BLaER1 treated with 17β-estradiol and CSF1 and Interleukin-3, amounts not matched to agents 10 nM and 100 nM (cell line): ENCODE measurements at regions not wholly inside any gene's neighbourhood (a gene's known extent, or its start where the extent isn't known, plus 50 kb on each side); places are given as distances from the start of the nearest gene placed in this dataset.

Experiments
- H3K27ac ChIP-seq, 11 experiments: shearing (Covaris generic); formaldehyde crosslinking; 2 replicates each; pipeline ENCODE4 v1.8.1; 2022
- H3K27me3 ChIP-seq, 11 experiments: shearing (Covaris generic); formaldehyde crosslinking; 2 replicates each; pipeline ENCODE4 v1.8.1; 2022
- H3K36me3 ChIP-seq, 11 experiments: shearing (Covaris generic); formaldehyde crosslinking; 2 replicates each; pipeline ENCODE4 v1.8.1; 2022
- H3K4me1 ChIP-seq, 10 experiments: shearing (Covaris generic); formaldehyde crosslinking; 2 replicates each; pipeline ENCODE4 v1.8.1; 2022
- H3K4me2 ChIP-seq, 11 experiments: shearing (Covaris generic); formaldehyde crosslinking; 2 replicates each; pipeline ENCODE4 v1.8.1; 2022
- H3K4me3 ChIP-seq, 10 experiments: shearing (Covaris generic); formaldehyde crosslinking; 2 replicates each; pipeline ENCODE4 v1.8.1; 2022
- H3K9ac ChIP-seq, 11 experiments: shearing (Covaris generic); formaldehyde crosslinking; 2 replicates each; pipeline ENCODE4 v1.8.1; 2022
- H3K9me3 ChIP-seq, 11 experiments: shearing (Covaris generic); formaldehyde crosslinking; replicated peaks in 1 of 11; 2 replicates each; pipeline ENCODE4 v1.8.1; 2022
- H4K20me1 ChIP-seq, 11 experiments: shearing (Covaris generic); formaldehyde crosslinking; 2 replicates each; pipeline ENCODE4 v1.8.1; 2022
- Cebpa-rat ChIP-seq, 11 experiments: shearing (Covaris generic); IDR thresholded peaks; 2 replicates each; pipeline ENCODE4 v1.8.1; 2022

GRCh38 chr9:87290241-87291052, 207.2 kb upstream of the DAPK1 start:
- peaks cover 0 to 11% (median 4%) of the 10 kb centered on the region in 11 experiments; a peak in 7 of 22 replicates for H3K9me3 ChIP-seq
- H3K4me1 ChIP-seq = no peaks in the 10 kb centered on the region
- TF ChIP-seq Cebpa-rat (IDR thresholded peaks at IDR 0.05) = no peak
- no peaks in the 10 kb centered on the region for H3K36me3 ChIP-seq
- H3K27ac ChIP-seq = no peak overlapping the region
- peaks cover 0 to 23% (median 0%) of the 10 kb centered on the region in 11 experiments; a peak in 6 of 22 replicates for H3K27me3 ChIP-seq
- H3K9ac ChIP-seq = no peak overlapping the region
- H3K4me3 ChIP-seq = no peak overlapping the region
- H3K4me2 ChIP-seq = no peak overlapping the region
- no peaks in the 10 kb centered on the region for H4K20me1 ChIP-seq

- H3K9ac ChIP-seq = no peak overlapping the region
- no peak for TF ChIP-seq Cebpa-rat (IDR thresholded peaks at IDR 0.05)
- no peak overlapping the region for H3K4me3 ChIP-seq
- H3K27ac ChIP-seq = no peak overlapping the region
- H3K27me3 ChIP-seq = peaks cover 0 to 7% (median 0%) of the 10 kb centered on the region in 11 experiments; a peak in 1 of 22 replicates
- H3K4me1 ChIP-seq = no peaks in the 10 kb centered on the region
- no peaks in the 10 kb centered on the region for H4K20me1 ChIP-seq
- H3K36me3 ChIP-seq = no peaks in the 10 kb centered on the region
- no peak overlapping the region for H3K4me2 ChIP-seq
- H3K9me3 ChIP-seq = peaks cover 0 to 11% (median 4%) of the 10 kb centered on the region in 11 experiments; a peak in 7 of 22 replicates
Measured at GRCh38 chr9:87292449-87293191, 205.0 kb upstream of the DAPK1 start.

GRCh38 chr9:87294126-87294525, 203.5 kb upstream of the DAPK1 start:
- H3K4me1 ChIP-seq = no peaks in the 10 kb centered on the region
- no peak overlapping the region for H3K4me2 ChIP-seq
- no peaks in the 10 kb centered on the region for H3K36me3 ChIP-seq
- H3K9ac ChIP-seq = no peak overlapping the region
- H3K27me3 ChIP-seq = 0 out of 22 replicates have a peak, but pooled peaks cover 0 to 5% (median 0%) of the 10 kb centered on the region in 11 experiments
- no peak overlapping the region for H3K27ac ChIP-seq
- H3K9me3 ChIP-seq = peaks cover 0 to 11% (median 4%) of the 10 kb centered on the region in 11 experiments; a peak in 7 of 22 replicates
- H3K4me3 ChIP-seq = no peak overlapping the region
- H4K20me1 ChIP-seq = no peaks in the 10 kb centered on the region
- no peak for TF ChIP-seq Cebpa-rat (IDR thresholded peaks at IDR 0.05)

- H3K4me2 ChIP-seq = no peak overlapping the region
Measured at GRCh38 chr9:87300915-87301314, 196.8 kb upstream of the DAPK1 start.

GRCh38 chr9:87301371-87301770, 196.3 kb upstream of the DAPK1 start:
- Histone ChIP-seq H3K9me3 (no peaks in the 10 kb centered on the region), H3K4me3 (no peak overlapping the region), H3K36me3 (no peaks in the 10 kb centered on the region), H3K27me3 (no peaks in the 10 kb centered on the region), H3K9ac (no peak overlapping the region), H3K4me2 (no peak overlapping the region), H3K27ac (no peak overlapping the region), H3K4me1 (no peaks in the 10 kb centered on the region), H4K20me1 (no peaks in the 10 kb centered on the region)
- TF ChIP-seq Cebpa-rat (IDR thresholded peaks at IDR 0.05) = no peak

More at GRCh38 chr9:87300915-87301314, 196.8 kb upstream of the DAPK1 start:
- H3K4me3 ChIP-seq = no peak overlapping the region
- no peaks in the 10 kb centered on the region for H3K9me3 ChIP-seq
- no peaks in the 10 kb centered on the region for H4K20me1 ChIP-seq
- no peaks in the 10 kb centered on the region for H3K4me1 ChIP-seq
- no peak for TF ChIP-seq Cebpa-rat (IDR thresholded peaks at IDR 0.05)
- H3K36me3 ChIP-seq = no peaks in the 10 kb centered on the region
- no peak overlapping the region for H3K27ac ChIP-seq
- no peaks in the 10 kb centered on the region for H3K27me3 ChIP-seq
- H3K9ac ChIP-seq = no peak overlapping the region

GRCh38 chr9:87305151-87305550, 192.5 kb upstream of the DAPK1 start:
- H3K27ac ChIP-seq = no peak overlapping the region
- no peaks in the 10 kb centered on the region for H3K4me1 ChIP-seq
- no peak overlapping the region for H3K4me2 ChIP-seq
- no peak for TF ChIP-seq Cebpa-rat (IDR thresholded peaks at IDR 0.05)
- no peaks in the 10 kb centered on the region for H3K27me3 ChIP-seq
- H3K9ac ChIP-seq = no peak overlapping the region
- no peaks in the 10 kb centered on the region for H3K36me3 ChIP-seq
- no peaks in the 10 kb centered on the region; a peak in 1 of 22 replicates for H4K20me1 ChIP-seq
- H3K4me3 ChIP-seq = no peak overlapping the region
- no peaks in the 10 kb centered on the region for H3K9me3 ChIP-seq

- H3K9me3 ChIP-seq = no peaks in the 10 kb centered on the region
- H3K27me3 ChIP-seq = no peaks in the 10 kb centered on the region
- no peaks in the 10 kb centered on the region; a peak in 1 of 22 replicates for H4K20me1 ChIP-seq
- H3K36me3 ChIP-seq = no peaks in the 10 kb centered on the region
- no peak overlapping the region for H3K4me2 ChIP-seq
- no peak overlapping the region for H3K27ac ChIP-seq
- no peak for TF ChIP-seq Cebpa-rat (IDR thresholded peaks at IDR 0.05)
- H3K4me3 ChIP-seq = no peak overlapping the region
- no peaks in the 10 kb centered on the region for H3K4me1 ChIP-seq
- H3K9ac ChIP-seq = no peak overlapping the region
Measured at GRCh38 chr9:87306006-87306405, 191.7 kb upstream of the DAPK1 start.

- Histone ChIP-seq H3K4me1 (no peaks in the 10 kb centered on the region), H3K27ac (no peak overlapping the region), H3K9me3 (0 out of 22 replicates have a peak, but pooled peaks cover 0 to 12% (median 0%) of the 10 kb centered on the region in 11 experiments), H3K9ac (no peak overlapping the region), H4K20me1 (no peaks in the 10 kb centered on the region; a peak in 1 of 22 replicates), H3K4me2 (no peak overlapping the region), H3K27me3 (no peaks in the 10 kb centered on the region), H3K4me3 (no peak overlapping the region), H3K36me3 (no peaks in the 10 kb centered on the region)
- TF ChIP-seq Cebpa-rat (IDR thresholded peaks at IDR 0.05) = no peak
Measured at GRCh38 chr9:87307848-87308247, 189.8 kb upstream of the DAPK1 start.

GRCh38 chr9:87309236-87309635, 188.4 kb upstream of the DAPK1 start:
- no peaks in the 10 kb centered on the region for H3K4me1 ChIP-seq
- H3K27me3 ChIP-seq = no peaks in the 10 kb centered on the region
- H3K9me3 ChIP-seq = 0 out of 22 replicates have a peak, but pooled peaks cover 0 to 16% (median 0%) of the 10 kb centered on the region in 11 experiments
- no peak overlapping the region for H3K4me3 ChIP-seq
- H3K36me3 ChIP-seq = no peaks in the 10 kb centered on the region
- H3K27ac ChIP-seq = no peak overlapping the region
- TF ChIP-seq Cebpa-rat (IDR thresholded peaks at IDR 0.05) = no peak
- H4K20me1 ChIP-seq = no peaks in the 10 kb centered on the region; a peak in 1 of 22 replicates
- H3K4me2 ChIP-seq = no peak overlapping the region
- no peak overlapping the region for H3K9ac ChIP-seq
